ENCODE measurements at regions not wholly inside any gene's neighbourhood (a gene's known extent, or its start where the extent isn't known, plus 50 kb on each side); places are given as distances from the start of the nearest gene placed in this dataset.
A peak's percentile ranks its signal among the peaks of the same experiment; 100 is the strongest.

DNA sequence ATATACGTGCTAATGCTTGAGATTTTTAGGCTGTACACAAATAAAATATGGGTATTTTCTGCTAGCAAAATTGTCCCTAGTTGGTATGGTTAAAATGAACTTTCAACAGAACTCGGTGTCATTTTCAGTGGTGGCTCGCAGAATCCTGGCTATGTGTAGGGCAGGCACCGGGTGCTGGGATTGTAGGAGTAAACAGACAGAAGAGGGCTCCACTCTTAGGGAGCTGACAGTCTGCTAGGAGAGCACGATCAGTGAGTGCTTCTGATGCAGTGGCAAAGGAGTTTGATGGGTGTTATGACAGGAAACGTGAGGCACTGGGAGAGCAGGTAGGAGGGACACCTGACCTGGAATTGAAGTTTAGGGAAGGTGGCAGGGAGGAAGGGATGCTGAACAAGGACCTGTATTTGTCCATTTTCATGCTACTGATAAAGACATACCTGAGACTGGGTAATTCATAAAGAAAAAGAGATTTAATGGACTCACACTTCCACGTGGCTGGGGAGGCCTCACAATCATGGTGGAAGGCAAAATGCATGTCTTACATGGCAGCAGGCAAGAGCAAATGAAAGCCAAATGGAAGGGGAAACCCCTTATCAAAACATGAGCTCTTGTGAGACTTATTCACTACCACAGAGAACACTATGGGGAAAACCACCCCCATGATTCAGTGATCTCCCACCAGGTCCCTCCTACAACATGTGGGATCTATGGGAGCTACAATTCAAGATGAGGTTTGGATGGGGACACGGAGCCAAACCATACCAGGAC, 105.4 kb upstream of the LCLAT1 start:
- no peak for DNase-seq

DNA sequence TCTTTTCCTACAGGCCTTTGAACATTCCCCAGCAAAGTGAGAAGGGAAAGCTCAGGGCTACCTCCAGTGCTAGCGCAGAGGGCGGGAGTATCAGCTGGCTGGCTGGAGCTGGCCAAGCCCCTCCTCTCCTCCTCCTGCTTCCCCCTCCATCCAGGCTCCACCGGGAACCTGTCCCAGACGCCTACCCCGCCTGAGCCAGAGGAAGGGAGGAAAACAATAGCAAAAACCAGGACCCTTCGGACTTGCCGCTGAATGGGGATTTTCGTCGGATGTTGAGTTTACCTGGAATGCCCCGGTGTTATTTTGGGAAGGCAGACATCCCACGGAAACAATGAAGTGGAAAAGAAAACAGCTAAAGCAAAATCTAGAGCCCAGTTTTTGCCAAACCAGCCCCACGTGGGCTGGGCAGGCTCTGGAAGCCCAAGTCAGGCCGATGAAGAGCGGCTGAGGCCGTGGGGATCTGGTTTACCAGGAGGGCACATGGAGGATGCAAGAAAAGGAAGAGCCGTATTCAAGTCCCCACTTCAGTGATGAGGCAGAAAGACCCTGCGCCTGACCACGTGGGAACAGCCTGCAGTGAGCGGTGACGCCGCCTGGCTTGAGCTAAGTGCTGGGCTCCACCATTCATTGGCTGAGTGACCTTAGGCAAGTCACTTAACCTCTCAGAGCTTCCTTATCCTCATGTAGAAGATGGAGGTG, 100.4 kb upstream of the LCLAT1 start:
- DNase-seq: no peak

GRCh38 chr2:30348825-30349224, 98.2 kb upstream of the LCLAT1 start:
- DNase-seq: no peak

DNA sequence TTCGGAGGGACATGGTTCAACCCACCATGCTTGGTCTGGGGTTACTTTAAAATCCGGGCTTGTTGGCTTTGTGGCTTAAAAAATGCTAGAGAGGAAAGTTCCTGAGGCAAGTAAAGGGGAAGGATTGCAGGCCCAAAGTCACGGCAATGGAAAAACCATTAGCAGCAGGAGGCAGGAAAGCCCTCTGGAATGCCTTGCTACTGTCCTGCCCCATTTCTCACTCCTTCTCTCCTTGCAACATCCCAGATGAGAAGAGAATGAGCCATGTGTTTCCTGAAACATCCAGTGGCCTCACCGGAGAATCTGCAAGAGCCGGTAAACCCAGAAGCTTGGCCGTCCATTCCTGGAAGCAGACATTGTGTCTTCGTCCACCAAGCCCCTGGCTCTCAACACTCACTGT, 97.4 kb upstream of the LCLAT1 start:
- no peak for DNase-seq

DNA sequence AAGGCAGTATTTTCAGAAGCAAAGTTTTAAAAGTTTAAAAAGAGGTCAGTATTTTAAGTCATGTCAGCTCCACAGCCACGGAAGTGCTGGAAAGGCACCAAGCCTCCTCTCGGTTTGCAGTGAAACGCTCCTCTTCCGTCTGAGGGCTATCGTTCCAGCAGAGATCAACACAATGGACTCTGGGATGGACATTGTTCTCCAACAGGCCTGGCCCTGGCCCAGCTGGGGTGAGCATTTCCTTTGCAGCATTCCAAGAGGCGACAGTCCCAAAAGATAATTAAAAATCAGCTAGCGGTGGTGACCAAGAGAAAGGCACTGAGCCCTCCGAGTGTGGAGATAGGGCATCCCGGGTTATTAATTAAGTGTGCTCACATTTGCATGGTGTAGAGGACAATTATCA, 95.9 kb upstream of the LCLAT1 start:
- no peak for DNase-seq

DNA sequence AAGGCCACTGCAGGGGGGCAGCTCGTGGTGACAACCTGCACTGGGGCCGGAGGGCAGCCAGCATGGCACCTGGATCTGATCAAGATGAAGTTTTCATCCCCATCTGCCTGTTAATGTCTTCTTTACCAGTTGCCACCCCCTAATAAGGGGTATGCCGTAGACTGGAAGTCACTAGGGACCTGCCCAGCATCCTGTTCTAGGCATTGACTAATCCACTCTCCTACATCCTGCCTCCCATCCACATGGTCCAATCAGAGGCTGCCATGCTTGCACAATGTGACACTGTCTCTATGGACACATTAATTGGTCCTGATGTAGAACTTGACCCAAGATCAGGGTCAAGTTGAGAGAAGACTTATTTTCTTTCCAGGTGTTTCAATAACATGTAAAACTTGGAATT, 95.1 kb upstream of the LCLAT1 start:
- DNase-seq: no peak

GRCh38 chr2:30354150-30354549, 92.9 kb upstream of the LCLAT1 start:
- no peak for DNase-seq

DNA sequence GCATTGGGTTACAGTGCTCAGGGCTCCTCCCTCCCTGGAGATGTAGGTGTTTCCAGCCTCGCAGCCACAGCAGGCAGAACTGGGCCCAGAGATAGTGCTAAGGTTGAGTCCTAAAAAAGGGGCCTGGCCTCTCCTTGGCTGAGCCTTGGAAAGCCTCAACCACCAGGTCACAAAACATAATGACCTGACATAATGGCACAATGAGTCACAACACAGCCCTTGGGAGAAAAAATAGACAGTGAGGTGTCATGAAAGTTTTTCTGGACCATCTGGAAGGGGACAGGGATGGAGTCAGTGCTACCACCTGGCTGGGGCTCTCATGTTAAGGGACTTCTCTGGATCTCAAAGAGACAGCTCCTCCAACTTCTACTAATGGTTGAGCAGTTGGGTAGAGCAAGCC, 92.4 kb upstream of the LCLAT1 start:
- DNase-seq: no peak

- no peak for DNase-seq
Observed at GRCh38 chr2:30355306-30355705, 91.7 kb upstream of the LCLAT1 start.

DNA sequence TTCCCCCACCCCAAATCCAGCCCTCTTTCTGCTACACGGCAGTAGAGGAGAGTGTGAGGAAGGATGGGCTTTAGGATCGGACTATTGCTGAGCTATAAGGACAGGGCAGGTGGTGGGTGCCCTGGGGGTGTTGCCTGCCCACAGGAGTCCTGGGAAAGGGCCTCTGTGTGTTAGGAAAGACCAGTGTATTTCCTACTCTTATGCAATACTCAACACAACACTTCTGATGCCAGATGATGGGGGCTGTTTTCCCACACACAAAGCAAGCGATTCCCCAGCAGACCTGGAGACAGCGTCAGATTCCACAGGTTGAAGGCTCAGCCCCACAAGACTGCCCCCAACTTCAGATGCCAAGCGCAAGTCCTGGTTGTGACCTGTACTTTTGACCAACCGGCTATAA, 91.0 kb upstream of the LCLAT1 start:
- DNase-seq: no peak

- no peak for DNase-seq
Observed at GRCh38 chr2:30356776-30357175, 90.3 kb upstream of the LCLAT1 start.

- DNase-seq: no peak
Observed at GRCh38 chr2:30358351-30358750, 88.7 kb upstream of the LCLAT1 start.

- no peak for DNase-seq
Observed at GRCh38 chr2:30358842-30359241, 88.2 kb upstream of the LCLAT1 start.

GRCh38 chr2:30359644-30360167, 87.3 kb upstream of the LCLAT1 start:
- DNase-seq: peak; percentile 6

DNA sequence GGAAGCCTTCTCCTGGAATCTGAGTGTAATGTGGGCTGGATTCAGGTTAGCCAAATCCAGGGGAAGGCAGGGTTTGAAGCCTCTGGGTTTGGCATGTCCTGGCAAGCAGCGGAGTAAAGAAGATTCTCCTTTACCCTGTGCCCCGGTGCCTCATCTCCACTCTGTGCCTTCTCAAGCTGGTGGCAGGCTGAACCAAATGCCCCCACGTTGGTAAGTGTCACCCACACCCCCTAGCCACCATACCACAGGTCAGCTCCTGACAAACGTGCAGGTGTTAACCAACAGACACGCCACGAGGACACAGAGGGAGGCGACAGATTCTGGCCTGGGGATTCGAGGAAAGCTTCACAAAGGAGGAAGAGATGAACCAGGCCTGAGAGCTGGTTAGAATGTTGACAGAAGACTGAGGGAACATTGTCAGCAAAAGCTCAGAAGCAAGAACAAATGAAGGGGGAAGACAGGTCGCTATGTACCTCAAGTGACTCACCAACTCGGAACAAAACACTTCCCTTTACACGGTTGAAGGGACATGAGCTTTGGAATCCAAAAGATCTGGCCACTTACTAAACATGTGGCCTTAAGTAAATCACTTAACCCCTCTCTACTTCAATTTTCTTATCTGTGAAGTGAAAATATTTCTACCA, 85.2 kb upstream of the LCLAT1 start:
- no peak for DNase-seq

- no peak for DNase-seq
Observed at GRCh38 chr2:30362468-30363081, 84.5 kb upstream of the LCLAT1 start.

DNA sequence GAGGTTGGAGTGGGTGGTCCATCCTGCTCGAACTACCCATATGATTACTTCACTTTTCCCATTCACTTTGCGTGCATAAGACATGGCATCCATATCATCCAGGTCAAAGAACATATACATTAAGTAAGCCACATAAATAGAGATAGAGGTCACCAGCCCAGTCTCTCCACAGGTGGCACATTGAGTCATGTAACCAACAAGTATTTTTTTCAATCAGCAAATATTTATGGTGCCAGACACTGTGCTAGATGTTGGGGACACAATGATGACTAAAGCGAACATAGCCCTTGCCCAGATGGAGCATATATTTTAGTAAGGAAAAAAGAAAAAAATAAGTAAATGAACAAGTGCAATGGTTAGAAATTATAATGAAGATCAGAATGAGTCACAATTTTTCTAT, 83.6 kb upstream of the LCLAT1 start:
- DNase-seq: no peak

DNA sequence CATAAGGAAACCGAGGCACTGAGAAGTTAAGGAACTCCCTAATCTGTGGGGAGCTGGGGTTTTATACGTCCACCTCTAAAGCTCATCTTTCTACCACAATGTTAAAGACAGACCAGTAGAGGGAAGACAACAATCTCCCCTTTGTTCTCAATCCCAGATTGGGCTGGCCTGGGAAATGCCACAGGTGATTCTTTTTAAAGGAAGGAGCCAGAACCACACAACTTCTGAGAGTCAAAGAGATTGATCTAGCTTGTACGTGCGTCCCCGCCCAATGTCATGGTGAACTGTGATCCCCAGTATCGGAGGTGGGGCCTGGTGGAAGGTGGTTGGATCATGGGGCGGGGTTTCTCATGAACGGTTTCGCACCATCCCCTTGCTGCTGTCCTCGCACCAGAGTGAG, 81.8 kb upstream of the LCLAT1 start:
- no peak for DNase-seq

DNA sequence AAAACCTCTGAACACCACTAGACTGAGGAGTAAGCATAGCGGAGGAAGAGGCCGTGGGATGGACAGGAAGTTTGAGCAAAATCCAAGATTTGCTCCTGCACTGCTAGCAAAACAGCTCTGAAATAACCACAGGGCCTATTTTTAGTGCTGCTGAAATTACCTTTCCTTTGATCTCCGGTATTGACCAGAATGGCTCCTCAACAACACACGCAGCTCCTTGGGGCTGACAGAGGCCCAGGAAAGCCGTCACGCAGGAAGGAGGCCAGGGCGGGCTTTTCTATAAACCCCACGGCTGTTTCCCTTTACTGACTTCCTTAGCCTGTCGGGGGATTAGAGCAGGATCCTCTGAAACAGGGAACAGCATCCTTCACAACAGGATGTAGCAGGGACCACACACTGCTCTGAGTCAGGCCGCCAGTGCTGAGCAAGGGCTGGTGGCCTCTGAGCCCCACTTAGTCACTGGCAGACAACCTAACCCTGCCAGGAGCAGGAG, 80.8 kb upstream of the LCLAT1 start:
- DNase-seq: no peak

- DNase-seq: no peak
Observed at GRCh38 chr2:30367232-30368070, 79.6 kb upstream of the LCLAT1 start.

DNA sequence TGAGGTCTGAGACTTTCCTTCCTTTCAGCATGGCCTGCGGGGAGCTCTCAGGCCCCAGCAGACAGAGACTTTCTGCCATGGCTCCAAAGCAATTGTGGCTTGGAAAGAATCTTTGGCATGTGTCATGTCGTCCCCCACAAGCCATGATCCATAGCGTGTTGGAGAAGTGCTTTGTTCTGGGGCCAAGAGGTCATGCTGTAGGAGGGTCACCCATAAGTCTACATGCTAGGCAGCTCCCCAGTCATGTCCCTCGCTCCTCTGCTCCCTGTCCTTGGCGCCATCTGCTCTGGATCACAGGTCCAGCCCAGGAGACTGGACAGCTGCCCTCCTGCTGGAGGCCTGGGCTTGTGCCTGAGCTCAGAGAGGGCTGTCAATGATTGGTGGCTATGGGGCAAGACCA, 78.8 kb upstream of the LCLAT1 start:
- DNase-seq: no peak

GRCh38 chr2:30371028-30371689, 75.9 kb upstream of the LCLAT1 start:
- no peak for DNase-seq
